ENCODE measurements at regions not wholly inside any gene's neighbourhood (a gene's known extent, or its start where the extent isn't known, plus 50 kb on each side); places are given as distances from the start of the nearest gene placed in this dataset.

DNA sequence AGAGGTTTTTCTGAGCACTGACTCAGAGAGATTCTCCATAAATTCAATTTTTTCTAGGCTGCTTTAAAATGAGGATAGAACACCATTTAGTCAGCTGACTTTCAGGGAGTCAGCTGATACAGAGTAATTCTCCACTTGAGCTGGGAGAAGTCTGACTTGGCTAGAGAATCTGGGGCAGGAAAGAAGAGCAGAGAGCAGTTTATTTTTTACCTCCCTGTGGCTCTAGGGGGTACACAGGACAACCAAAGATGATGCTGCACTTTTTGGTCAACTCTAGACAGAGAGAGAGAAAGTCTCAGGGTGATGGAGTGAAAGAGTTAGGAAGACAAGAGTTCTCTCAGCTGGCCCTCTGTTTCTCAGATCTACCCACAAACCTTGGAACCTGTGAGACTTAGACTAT is 67.3 kb upstream of the EED start:
- no peak for TF ChIP-seq EZH2 (IDR thresholded peaks at IDR 0.05; ENCODE audit: insufficient read depth, low read length)
- TF ChIP-seq, protein P1, sequence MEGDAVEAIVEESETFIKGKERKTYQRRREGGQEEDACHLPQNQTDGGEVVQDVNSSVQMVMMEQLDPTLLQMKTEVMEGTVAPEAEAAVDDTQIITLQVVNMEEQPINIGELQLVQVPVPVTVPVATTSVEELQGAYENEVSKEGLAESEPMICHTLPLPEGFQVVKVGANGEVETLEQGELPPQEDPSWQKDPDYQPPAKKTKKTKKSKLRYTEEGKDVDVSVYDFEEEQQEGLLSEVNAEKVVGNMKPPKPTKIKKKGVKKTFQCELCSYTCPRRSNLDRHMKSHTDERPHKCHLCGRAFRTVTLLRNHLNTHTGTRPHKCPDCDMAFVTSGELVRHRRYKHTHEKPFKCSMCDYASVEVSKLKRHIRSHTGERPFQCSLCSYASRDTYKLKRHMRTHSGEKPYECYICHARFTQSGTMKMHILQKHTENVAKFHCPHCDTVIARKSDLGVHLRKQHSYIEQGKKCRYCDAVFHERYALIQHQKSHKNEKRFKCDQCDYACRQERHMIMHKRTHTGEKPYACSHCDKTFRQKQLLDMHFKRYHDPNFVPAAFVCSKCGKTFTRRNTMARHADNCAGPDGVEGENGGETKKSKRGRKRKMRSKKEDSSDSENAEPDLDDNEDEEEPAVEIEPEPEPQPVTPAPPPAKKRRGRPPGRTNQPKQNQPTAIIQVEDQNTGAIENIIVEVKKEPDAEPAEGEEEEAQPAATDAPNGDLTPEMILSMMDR (IDR thresholded peaks at IDR 0.05; ENCODE audit: insufficient read depth, low read depth, low read length): no peak
